ENCODE measurements at regions not wholly inside any gene's neighbourhood (a gene's known extent, or its start where the extent isn't known, plus 50 kb on each side); places are given as distances from the start of the nearest gene placed in this dataset.

DNA sequence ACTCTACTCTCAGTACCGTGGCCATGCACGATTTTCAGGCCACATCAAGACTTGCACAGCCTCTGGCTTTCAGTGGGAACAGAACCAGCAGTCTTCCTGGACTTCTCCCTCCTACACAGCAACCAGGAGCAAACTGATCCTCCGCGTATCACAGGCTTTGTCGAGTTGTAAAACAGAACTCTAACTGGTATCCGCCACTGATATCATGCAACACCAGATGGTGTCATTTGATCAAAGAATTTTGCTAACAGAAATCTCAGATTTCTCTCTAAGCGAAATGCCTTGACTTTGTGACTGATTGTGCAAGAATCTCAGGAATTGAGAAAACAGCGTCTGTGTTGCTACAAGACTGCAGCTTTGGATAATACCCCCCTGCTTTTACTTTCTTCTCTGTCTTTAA lies 85.7 kb downstream of the COPS8 start:
- DNase-seq, result no peak

DNA sequence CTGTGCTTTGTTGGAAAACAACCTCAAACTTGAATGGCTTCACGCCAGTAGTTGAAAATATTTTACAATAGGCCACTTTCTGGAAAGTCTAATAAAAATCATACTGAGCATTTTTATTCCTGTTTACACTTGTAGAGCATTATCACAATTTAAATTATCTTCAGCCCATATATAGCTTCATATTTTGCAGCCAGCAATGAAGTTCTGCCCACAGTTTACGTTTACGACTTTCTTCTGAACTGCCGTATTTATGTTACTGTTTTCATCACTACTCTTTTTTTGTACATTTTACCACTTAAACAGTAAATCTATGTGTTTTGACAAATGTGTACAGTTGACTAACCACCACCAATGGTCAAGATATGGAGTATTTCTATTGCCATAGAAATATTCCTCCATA lies 86.2 kb downstream of the COPS8 start:
- no peak for DNase-seq

DNA sequence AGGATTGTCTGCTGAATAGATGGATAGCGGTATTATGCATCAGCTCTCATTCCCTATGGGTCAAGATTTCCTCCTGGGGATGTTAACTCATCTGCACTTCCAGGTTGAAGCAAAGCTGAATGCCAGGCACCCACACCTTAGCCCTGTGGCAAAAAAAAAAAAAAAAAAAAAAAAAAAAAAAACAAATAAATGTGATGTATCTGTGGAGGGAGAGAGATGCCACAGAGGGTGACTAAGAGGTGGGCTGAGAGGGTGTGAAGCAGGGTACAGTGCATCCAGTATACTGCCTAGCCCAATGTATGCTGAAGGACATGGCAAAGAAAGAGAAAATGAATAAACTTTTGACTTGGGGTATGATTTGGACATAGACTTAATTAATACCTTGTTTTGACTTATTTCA lies 91.4 kb downstream of the COPS8 start:
- DNase-seq, result no peak

DNA sequence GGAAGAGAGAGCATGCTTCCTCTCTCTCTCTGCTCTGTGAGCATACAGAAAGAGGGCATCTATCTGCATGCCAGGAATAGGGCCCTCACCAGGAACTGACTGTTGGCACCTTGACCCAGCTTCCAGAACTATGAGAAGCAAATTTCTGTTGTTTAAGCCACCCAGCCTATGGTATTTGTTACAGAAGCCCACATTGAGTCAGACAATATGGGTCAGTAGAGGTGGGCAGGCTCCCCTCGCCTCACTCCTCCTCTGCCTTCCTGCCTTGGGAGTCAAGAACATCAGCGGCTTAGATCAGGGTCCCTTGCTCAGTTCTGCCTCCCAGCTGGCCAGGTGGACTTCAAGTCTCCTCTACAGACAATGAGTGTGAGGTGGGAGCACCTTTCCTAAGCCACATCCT lies 92.3 kb downstream of the COPS8 start:
- DNase-seq, result no peak

DNA sequence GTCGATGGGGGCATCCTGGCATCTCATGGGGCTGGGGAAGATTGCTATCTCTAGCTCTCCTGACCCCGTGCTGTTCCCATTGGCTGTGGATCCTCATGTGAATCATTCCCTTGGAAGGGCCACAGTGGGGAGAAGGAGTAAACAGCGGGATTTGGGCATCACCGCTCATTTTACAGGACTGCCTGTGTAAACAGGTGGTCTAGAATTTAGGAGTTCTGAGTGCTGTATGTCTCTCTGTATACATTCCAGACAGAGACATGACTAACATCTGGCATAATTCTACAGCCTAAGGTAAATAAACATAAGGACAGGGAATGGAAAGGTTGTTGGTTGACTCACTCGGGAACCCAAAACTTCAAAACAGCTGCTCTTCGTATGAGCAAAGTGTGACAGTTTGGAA lies 92.7 kb downstream of the COPS8 start:
- DNase-seq, result no peak

DNA sequence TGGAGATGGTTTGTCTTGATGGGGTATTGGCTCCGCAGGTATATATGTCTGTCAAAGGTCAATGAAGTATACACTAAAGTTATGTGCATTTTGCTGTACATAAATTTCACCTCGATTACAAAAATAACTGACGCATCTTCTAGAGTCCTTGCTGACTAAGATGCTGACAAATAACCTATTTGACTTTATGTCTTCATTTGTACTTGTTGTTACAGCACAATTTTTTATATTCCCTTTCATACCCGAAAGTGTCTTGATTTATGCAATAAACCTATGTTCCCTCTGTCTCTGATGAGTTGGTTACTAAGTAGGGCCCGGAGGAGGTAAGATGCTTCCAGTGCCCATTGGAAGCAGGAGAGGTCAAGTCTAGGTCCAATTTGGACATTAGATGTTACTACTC lies 93.5 kb downstream of the COPS8 start:
- no peak for DNase-seq

DNA sequence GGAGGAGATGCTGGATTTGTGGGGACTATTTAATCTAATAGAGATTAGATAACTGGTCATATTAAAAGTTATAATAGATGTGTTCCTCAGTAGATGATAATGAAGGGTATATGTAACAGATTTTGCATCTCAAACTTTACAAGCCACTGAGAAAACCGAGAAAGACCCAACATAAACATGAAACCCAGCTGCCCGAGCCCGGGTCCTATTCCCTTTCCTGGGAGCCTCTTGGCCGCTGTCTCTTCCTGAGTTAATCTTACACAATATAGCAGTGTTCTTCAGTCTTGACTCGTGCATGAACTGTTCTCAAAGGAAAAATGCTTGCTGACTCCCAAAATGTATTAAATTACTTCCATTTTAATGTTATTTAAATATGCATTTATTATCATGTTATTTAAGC lies 94.5 kb downstream of the COPS8 start:
- DNase-seq, result no peak

DNA sequence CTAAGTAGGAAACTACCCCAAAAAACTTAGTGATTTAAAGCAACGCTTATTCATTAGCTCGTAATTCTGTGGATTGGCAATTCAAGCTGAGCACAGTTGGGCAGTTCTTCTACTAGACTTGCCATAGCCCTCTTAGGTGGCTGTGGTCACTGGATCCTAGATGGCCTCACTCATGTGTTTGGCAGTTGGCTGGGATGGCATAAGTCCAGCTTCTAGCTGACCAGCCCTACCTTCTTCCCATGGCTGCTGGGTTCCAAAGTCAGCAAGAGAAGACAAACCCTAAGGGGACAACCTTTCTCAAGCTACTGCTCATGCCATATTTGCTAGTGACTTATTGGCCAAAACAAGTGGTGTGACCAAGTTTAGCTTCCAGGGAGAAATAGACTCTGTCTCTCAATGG lies 95.3 kb downstream of the COPS8 start:
- DNase-seq, result no peak

DNA sequence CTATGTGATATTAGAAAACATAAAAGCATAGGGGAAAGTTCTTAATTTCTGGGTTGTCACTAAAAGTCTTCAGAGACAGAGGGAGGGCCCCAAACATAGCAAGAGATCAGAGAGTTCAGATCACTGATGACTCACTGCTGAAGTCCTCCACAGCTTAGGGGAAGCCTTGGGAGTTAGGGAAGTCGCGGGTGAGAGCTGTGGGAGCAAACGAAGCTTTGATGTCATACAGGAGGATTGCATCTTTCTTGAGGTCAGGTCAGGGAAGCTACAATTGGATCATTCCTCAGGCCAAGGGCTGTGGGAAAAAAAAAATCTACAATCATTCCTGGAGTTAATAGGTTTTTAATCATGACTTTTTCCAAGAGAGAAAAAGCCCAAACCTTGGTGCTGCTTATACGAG lies 96.2 kb downstream of the COPS8 start:
- no peak for DNase-seq

DNA sequence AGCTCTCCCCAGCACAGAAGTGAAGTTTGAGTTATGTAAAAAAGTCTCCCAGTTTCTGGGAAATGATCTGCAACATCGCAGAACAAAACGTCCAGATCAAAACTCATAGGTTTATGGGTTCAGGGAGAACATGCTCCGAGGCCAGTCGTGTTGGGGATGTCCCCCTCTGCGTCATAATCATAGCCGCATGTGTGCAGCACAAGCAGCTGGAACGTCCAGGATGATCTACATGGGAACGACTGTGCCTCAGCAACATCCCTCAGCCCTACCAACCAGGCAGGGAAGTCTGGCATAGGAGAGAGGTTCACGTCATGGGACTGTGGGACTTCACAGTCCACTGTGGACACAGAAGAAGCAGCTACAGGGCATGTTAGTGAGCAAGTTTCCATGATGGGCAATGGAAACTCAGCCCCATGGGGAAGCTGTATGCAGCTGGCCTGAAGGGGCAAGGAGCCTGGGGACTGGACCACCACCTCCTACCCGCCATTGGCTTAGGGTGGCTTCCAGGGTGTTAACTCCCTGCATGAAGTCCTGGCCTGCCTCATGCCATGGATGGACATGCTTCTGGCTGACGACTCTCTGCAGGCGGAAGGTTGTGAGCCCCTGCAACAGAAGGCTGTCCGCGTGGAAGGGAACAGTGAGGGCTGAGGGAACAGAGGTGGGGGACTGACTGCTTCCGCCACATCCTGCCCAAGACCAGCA lies 96.9 kb downstream of the COPS8 start:
- no peak for DNase-seq

DNA sequence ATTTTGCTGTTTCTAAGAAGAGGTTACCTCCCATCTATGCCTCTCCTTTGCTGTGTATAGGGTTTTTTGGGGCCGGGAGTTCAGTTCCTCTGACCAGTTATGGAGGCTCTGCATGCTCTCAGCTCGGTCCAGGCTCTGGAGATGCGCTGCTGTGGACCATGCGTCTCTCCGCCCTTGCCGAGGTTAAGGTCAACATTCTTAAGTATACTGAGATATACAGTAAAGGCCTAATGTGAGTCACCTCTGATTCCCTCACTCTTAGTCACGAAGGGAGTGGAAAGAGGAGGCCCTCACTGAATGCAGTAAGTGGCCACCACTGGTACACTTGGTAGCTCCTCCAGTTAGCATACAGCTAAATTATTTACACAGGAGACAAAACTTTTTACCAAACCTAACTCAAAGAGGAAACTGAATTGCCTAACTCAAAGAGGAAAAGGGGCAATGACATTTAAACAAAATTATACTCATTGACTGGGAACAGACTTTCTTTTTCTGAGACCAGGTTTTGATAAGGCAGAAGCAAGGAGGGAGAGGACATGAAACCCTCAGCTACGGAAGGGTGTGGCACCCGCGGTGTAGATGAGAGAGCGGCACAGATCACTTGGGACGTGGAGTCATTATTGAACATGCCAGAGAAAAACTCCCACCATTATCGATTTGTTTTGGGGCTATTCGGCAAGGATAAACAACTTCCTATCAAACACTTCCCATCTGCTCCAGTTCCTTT lies 98.7 kb downstream of the COPS8 start:
- DNase-seq, result no peak

DNA sequence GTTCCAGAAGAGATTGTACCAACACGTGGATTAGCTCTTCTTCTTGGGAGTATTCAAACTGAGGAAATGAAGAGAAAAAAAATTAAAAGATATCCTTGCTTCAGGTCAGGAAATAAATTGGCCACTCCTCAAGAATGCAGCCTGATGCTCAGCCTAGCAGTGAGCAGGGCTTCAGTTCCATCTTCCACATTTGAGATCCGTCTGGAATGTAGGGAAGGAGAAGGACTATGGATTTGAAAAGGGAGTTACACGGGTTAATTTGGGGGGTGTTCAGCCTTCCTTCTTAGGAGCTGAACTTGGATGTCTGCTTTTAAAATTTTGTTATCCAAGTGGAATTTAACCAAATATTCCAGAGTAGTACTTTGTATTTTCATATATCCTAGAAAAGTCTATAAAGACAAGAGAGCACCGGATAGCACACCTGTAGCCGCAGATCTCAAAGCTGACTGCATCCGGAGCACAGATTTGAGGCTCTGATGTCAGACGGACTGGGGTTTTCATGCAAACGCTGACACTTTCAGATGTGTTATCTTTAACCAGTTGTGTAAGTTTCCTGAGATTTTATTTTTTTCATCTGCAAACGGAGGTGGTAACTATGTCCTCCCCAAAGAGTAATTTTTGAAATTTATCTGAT lies 99.3 kb downstream of the COPS8 start:
- DNase-seq, result no peak

DNA sequence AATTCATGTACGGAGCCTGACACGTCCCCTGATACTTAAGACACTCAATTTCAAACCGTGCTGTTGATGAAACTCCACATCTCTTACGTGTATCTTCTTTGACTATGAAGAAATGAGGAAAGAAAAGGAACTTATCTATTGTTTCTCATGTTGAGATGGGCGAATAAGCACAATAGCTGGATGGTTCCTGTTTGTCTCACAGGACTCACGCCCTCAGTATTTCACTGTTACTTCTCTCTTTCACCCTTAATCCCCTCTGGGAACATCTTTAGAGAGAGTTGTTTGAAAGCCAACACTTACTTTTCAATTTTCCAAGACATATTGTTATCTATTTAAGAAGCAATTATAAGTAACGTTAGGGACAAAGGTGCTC lies 99.8 kb downstream of the COPS8 start:
- no peak for DNase-seq

DNA sequence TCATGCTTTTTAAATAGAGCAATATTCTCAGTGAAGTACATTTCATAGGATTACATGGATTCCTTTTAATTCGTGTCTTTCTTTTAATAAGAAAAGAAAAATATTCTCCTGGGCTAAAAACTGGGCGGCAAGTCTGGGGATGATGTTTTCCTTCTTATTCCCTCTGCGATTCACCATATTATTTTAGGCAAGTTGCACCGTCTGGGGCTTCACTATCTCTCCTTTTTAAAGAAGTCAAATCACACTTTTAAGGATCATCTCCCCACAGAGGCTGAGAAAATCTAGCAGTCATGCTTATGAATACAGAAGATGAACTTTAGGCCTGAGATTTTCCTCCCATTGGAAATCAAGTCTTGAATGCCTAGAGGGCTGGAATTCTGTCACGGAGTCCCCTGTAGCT lies 104.1 kb downstream of the COPS8 start:
- no peak for DNase-seq

DNA sequence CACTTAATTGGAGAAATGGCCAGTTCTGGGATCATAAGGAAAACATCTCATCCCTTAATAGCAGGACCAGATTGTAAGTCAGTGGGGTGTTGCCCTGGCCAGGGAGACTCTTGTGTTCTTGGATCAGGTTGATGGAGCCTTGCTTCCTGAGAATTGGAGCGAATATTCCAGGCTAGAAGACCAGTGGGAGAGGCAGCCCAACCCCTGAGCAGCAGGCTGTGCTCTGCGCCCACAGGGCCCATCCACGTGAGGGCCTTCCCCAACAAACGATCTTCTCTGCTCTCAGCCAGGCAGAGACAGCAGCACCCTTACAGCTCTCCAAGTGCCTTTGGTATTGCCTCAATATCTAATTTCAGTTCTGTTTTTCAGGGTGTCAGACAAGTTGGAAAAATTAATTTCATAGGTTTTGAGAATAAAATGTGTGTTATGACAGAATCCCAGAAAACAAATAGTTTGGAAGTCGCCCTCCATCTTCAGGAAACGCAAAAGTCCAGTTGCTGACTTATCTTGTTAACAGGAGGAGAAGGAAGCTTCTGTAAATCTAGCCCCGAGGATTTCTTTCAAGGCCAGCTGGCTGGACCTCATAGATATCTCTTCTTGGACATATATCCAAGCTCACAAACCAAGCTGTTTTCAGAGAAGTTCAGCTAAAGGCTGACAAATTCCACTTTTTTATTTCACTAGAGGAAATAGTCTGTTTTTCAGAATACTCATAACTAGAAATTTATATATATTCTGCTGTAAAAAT lies 105.5 kb downstream of the COPS8 start:
- DNase-seq, result no peak

DNA sequence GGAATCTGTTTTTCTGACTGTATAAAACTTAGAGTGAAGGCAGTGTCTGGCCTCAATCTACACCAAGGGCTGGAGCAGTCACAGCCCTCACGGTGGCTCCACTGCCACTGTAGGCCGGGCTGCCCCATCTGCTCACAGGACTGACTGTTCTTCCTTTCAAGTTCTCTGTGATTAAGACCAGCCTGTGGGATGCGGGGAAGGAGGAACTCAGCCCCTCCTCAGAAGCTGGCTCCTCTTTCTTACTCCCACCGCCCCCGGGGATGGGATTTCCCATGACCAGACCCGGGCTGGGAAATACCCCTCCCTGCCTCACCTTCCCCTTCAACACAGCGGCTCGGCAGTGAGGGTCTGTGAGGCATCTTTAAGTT lies 106.0 kb downstream of the COPS8 start:
- no peak for DNase-seq

DNA sequence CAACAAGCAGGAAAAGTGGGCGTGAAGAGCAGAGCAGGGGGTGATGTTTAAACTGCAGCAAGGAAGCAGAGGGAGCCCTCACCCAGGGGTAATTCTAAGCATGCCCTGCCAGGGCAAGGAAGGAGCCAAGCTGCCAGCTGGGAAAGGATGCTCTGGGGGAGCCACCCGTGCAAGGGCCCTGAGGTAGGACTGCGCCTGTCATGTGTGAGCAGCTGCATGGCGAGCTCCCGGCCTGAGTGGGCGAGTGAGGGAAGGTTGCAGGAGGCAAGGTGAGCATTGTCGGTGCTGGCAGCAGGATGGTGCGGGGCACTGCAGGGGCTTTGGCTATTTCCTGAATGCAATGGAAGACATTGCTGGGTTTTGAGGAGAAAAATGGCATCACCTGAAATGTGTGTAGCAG lies 107.2 kb downstream of the COPS8 start:
- no peak for DNase-seq

DNA sequence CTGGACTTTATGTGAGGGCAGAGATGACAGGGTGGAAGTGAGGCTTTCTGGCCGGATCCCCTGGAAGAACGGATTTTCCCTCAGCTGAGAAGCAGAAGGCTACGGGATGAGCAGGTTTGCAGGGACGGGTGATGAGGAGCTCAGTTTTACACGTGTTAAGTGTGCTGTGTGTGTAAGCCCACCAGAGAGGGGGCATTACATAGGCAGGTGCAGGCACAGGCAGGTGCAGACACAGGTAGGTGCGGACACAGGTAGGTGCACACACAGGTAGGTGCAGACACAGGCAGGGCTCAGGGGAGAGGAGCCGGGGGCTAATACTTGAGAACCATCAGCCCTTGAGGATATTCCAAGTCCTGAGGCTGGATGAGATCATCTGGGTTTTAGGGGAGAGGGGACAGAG lies 107.7 kb downstream of the COPS8 start:
- no peak for DNase-seq

DNA sequence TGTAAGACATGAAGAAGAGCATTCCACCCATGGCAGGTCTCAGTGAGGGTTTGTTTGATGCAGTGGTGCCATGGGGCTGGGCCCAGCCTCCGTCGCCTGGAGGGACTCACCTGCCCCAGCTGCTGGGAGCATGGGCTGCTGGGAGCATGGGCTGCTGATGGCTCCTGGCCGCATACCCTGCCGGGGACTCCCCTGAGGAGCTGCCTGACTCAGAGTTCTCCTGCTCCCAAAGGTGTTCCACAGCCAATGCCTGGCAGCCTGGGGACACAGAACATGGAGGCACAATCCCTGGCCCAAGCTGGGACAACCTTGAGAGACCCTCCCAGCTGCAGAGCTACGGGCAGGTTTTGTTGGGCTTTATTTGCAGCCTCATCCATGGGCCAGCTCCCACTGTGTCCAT lies 108.4 kb downstream of the COPS8 start:
- DNase-seq, result no peak

DNA sequence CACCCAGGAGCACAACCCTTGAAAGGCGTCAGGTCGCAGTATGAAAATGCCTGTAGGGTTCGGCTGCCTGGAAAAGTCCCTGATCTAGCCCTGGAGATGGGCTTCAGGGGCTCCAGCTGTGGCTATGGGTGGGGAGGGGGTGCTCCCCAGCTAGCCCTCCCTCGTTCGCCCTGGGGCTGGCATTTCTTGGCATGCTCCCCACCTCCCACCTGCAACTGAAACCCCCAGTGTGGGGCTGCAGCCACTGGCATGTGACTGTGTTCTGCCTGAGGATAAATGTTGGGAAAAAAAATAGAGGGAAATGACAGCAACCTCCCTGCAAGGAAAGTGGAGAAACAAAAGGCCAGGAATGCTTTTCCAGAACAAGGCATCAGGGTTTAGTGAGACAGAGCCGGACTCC lies 109.2 kb downstream of the COPS8 start:
- DNase-seq, result no peak

DNA sequence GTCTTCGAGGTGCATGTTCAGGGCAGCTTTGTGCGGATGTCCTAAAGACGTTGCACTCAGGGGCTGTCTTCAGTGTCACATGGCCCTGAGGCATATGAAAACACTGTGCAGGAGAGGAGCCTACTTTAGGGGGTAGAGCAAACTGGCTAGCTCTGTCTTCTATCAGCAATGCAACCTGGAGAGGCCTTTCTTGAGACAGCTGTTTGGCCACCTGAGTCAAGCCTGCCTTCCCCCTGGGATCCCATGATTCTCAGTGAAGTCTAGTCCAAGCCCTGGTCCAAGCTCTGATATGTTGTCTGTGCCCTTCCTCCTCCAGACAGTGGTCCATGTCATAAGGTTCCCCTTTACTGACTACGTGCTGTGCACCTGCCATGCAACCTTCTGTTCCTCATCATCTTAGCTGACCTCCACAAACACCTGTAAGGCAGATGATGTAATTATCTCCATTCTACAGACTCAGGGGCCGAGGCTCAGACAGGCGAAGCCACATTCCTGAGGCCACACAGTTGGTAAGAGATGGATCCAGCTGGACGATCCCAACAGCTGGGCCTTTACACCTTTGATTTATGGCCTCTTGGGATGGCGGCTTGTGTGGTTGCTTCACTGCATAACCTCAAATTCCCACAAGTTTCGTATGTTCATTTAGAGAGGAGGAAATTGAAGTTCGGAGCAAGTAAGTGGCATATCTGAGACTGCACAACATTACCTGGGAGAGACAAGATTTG lies 109.9 kb downstream of the COPS8 start:
- DNase-seq, result no peak

DNA sequence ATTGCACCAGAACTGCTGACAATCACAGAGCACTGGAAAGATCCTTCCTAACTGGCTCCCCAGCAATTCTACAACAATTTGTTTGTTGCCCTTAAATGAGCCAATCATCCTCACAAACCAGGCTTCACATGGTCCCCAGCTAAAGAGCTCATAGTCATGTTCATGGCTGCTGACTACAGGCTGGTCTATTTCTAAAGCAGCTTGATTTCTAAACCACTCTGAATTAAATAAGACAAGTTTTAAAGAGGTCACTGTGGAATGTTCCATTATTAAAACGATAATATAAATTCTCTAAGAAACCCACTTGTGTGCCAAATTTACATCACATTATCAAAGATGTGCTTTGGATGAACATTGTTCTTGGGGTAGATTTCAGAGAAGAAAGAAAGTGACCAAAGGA lies 110.7 kb downstream of the COPS8 start:
- no peak for DNase-seq
